OCI-LY7 (cell line): ENCODE measurements at regions not wholly inside any gene's neighbourhood (a gene's known extent, or its start where the extent isn't known, plus 50 kb on each side); places are given as distances from the start of the nearest gene placed in this dataset.

Experiments
- BruUV-seq: library from RNA; stranded (reverse); fragments of 400-500 nt; replicated peaks from 2 replicates; lab custom pipeline; 2021; lab: Mats Ljungman, UMichigan
- CTCF ChIA-PET: fragments of 300-600 bp; sonication (Branson Sonifier 250); formaldehyde crosslinking; loops from one replicate; lab custom pipeline; 2022; ENCODE audit warnings: antibody characterized with exemption; ENCODE audit not compliant: unreplicated experiment; lab: Charles Lee
- POLR2A ChIA-PET: fragments of 300-600 bp; sonication (Branson Sonifier 250); formaldehyde crosslinking; loops from one replicate; lab custom pipeline; 2022; ENCODE audit warnings: antibody characterized with exemption; lab: Charles Lee
- DNase-seq: peaks from one replicate; pipeline ENCODE4 v3.0.0-alpha.2; 2015; ENCODE audit warnings: low spot score
- H2AFZ ChIP-seq: fragments of 200-600 bp; sonication (generic), shearing (Covaris generic); 2 replicates; pipeline ENCODE4 v1.6.1; 2014; ENCODE audit warnings: mild to moderate bottlenecking, antibody characterized with exemption, low read length, moderate library complexity
- H3K27ac ChIP-seq: fragments of 200-600 bp; sonication (generic); 2 replicates; pipeline ENCODE4 v1.5.1; 2014; ENCODE audit warnings: mixed run types, low read depth, mild to moderate bottlenecking, moderate library complexity, low read length, inconsistent platforms; ENCODE audit not compliant: poor library complexity, severe bottlenecking
- H3K36me3 ChIP-seq: fragments of 200-600 bp; sonication (generic); 2 replicates; pipeline ENCODE4 v1.6.1; 2014; ENCODE audit warnings: mild to moderate bottlenecking, antibody characterized with exemption, low read length, moderate library complexity, mixed read lengths; ENCODE audit not compliant: insufficient read depth
- H3K4me1 ChIP-seq: fragments of 200-600 bp; sonication (generic); 2 replicates; pipeline ENCODE4 v1.5.1; 2014; ENCODE audit warnings: mild to moderate bottlenecking, low read length; ENCODE audit not compliant: insufficient read depth, poor library complexity, severe bottlenecking
- H3K4me2 ChIP-seq: fragments of 200-600 bp; sonication (generic); 2 replicates; pipeline ENCODE4 v1.6.1; 2014; ENCODE audit warnings: mild to moderate bottlenecking, low read length
- H3K4me3 ChIP-seq: fragments of 200-600 bp; sonication (generic); 2 replicates; pipeline ENCODE4 v1.5.1; 2014; ENCODE audit warnings: mild to moderate bottlenecking, low read depth, low read length; ENCODE audit not compliant: poor library complexity, severe bottlenecking
- H3K79me2 ChIP-seq: fragments of 200-600 bp; sonication (generic); 2 replicates; pipeline ENCODE4 v1.6.1; 2016; ENCODE audit warnings: low read depth, mild to moderate bottlenecking, low read length, moderate library complexity, mixed read lengths; ENCODE audit not compliant: insufficient read depth
- H3K9me2 ChIP-seq: fragments of 200-600 bp; sonication (generic); 2 replicates; pipeline ENCODE4 v1.6.1; 2016; ENCODE audit warnings: mild to moderate bottlenecking, low read length, mixed read lengths; ENCODE audit not compliant: insufficient read depth
- H3K9me3 ChIP-seq: fragments of 200-600 bp; sonication (generic); 2 replicates; pipeline ENCODE4 v1.6.1; 2014; ENCODE audit warnings: mild to moderate bottlenecking, mixed run types, low read length, mixed read lengths
- H4K20me1 ChIP-seq: fragments of 200-600 bp; sonication (generic); 2 replicates; pipeline ENCODE4 v1.6.1; 2014; ENCODE audit warnings: mild to moderate bottlenecking, antibody characterized with exemption, low read length, moderate library complexity, mixed read lengths; ENCODE audit not compliant: insufficient read depth
- CTCF ChIP-seq: fragments of 200-600 bp; sonication (generic); conservative IDR thresholded peaks from 2 replicates; pipeline ENCODE4 v1.5.1; 2014; ENCODE audit warnings: mild to moderate bottlenecking, antibody characterized with exemption, low read length, moderate library complexity, mixed read lengths
- EZH2phosphoT487 ChIP-seq: fragments of 200-600 bp; sonication (generic); IDR thresholded peaks from 2 replicates; pipeline ENCODE4 v1.6.1; 2018; ENCODE audit warnings: low read depth, borderline replicate concordance, mild to moderate bottlenecking, mixed run types, antibody characterized with exemption, low read length, moderate library complexity, mixed read lengths
- intact Hi-C: fragments of 100-400 bp; cut with micrococcal nuclease; formaldehyde crosslinking; loops from one replicate; pipeline ENCODE4 v1.10.0; 2022; ENCODE audit not compliant: unreplicated experiment

- no peak overlapping the region for H3K4me2 ChIP-seq
- ChIA-PET POLR2A (interaction anchor here (0.6 kb wide), 1 partner anchor 457 kb away, joined by 3 read pairs; no protein-coding TSS in a partner anchor), CTCF (no interaction called here)
- no TSS peak for BruUV-seq
- intact Hi-C loops, result no loop called here
- no peak overlapping the region for H3K4me3 ChIP-seq
- no peaks in the 10 kb centered on the region for H3K36me3 ChIP-seq
- H4K20me1 ChIP-seq, result no peaks in the 10 kb centered on the region
- DNase-seq, result no peak
- no peaks in the 10 kb centered on the region for H3K4me1 ChIP-seq
- H3K9me2 ChIP-seq, result no peaks in the 10 kb centered on the region
- TF ChIP-seq CTCF (no peak), EZH2phosphoT487 (no peak)
- H3K79me2 ChIP-seq, result no peaks in the 10 kb centered on the region
- H3K27ac ChIP-seq, result no peak overlapping the region
- peaks cover 8% of the 10 kb centered on the region; the same call in 1 of the 2 replicates for H3K9me3 ChIP-seq
- H2AFZ ChIP-seq, result no peak overlapping the region
These were observed 115.0 kb upstream of the MDM1 start for GRCh38 chr12:68446901-68447796.

- Histone ChIP-seq H3K36me3 (no peaks in the 10 kb centered on the region), H4K20me1 (no peaks in the 10 kb centered on the region), H3K9me3 (peaks cover 8% of the 10 kb centered on the region; the same call in 1 of the 2 replicates), H3K4me1 (no peaks in the 10 kb centered on the region), H2AFZ (no peak overlapping the region), H3K9me2 (no peaks in the 10 kb centered on the region), H3K27ac (no peak overlapping the region), H3K79me2 (no peaks in the 10 kb centered on the region), H3K4me3 (no peak overlapping the region), H3K4me2 (no peak overlapping the region)
- no TSS peak for BruUV-seq
- no peak for DNase-seq
- TF ChIP-seq CTCF, result no peak
- no peak for TF ChIP-seq EZH2phosphoT487
- ChIA-PET CTCF (interaction anchor here (1.0 kb wide), 1 partner anchor 29 kb away, joined by 3 read pairs; no protein-coding TSS in a partner anchor), POLR2A (no interaction called here)
- intact Hi-C loops, result no loop called here
These were observed 115.7 kb upstream of the MDM1 start for GRCh38 chr12:68447797-68448260.

- H3K27ac ChIP-seq, result no peak overlapping the region
- no TSS peak for BruUV-seq
- POLR2A ChIA-PET, result interaction anchor here (0.6 kb wide), 1 partner anchor 9 kb away, joined by 7 read pairs; no protein-coding TSS in a partner anchor
These were observed 117.0 kb upstream of the MDM1 start for GRCh38 chr12:68449196-68449595.

More at GRCh38 chr12:68449196-68449595, 117.0 kb upstream of the MDM1 start:
- DNase-seq, result no peak
- Histone ChIP-seq H3K4me1 (no peaks in the 10 kb centered on the region), H3K36me3 (no peaks in the 10 kb centered on the region), H3K9me3 (peaks cover 8% of the 10 kb centered on the region; the same call in 1 of the 2 replicates), H3K79me2 (no peaks in the 10 kb centered on the region), H3K9me2 (no peaks in the 10 kb centered on the region), H4K20me1 (no peaks in the 10 kb centered on the region), H3K4me2 (no peak overlapping the region), H2AFZ (no peak overlapping the region), H3K4me3 (no peak overlapping the region)
- CTCF ChIA-PET, result interaction anchor here (0.6 kb wide), 1 partner anchor 123 kb away, joined by 3 read pairs; no protein-coding TSS in a partner anchor
- TF ChIP-seq EZH2phosphoT487 (no peak), CTCF (no peak)
- intact Hi-C loops, result no loop called here
